Heart right ventricle (tissue), 16 donors: ENCODE measurements at regions not wholly inside any gene's neighbourhood (a gene's known extent, or its start where the extent isn't known, plus 50 kb on each side); places are given as distances from the start of the nearest gene placed in this dataset.

Experiments used
- ATAC-seq, 8 donors: fragments of 200-7000 bp; cut with Tn5 transposase; one replicate each; pipeline ENCODE4 v1.9.1; 2020; ENCODE audit warnings: mild to moderate bottlenecking in 8 of 8, moderate library complexity in 8 of 8, moderate number of reproducible peaks in 1 of 8
- DNase-seq, 2 donors: peaks; one replicate each; pipeline ENCODE4 v3.0.0-alpha.2; 2020
- H3K27ac ChIP-seq, 10 donors: fragments of 200-600 bp; sonication (generic) in 2 of 10; one replicate each; pipeline versions ENCODE4 v1.5.0 to v1.8.0; 2020 to 2022; ENCODE audit warnings: mild to moderate bottlenecking in 3 of 10
- H3K27me3 ChIP-seq, 7 donors: fragments of 200-600 bp; one replicate each; pipeline ENCODE4 v1.8.0; 2021 to 2022; ENCODE audit warnings: mild to moderate bottlenecking in 2 of 7
- H3K36me3 ChIP-seq, 9 donors: fragments of 200-600 bp; sonication (generic) in 1 of 9; one replicate each; pipeline versions ENCODE4 v1.5.0 to v1.8.0; 2020 to 2022; ENCODE audit warnings: mild to moderate bottlenecking in 2 of 9
- H3K4me1 ChIP-seq, 9 donors: fragments of 200-600 bp; sonication (generic) in 1 of 9; one replicate each; pipeline versions ENCODE4 v1.5.0 to v1.8.0; 2020 to 2022; ENCODE audit warnings: mild to moderate bottlenecking in 4 of 9
- H3K4me3 ChIP-seq, 10 donors: fragments of 200-600 bp; sonication (generic) in 2 of 10; one replicate each; pipeline versions ENCODE4 v1.5.0 to v1.8.0; 2020 to 2022; ENCODE audit warnings: mild to moderate bottlenecking in 7 of 10, moderate library complexity in 2 of 10
- H3K9me3 ChIP-seq, 11 donors: fragments of 200-600 bp in 10 of 11; sonication (generic) in 2 of 11; one replicate each; pipeline versions ENCODE4 v1.5.0 to v1.8.0; 2013 to 2022; ENCODE audit warnings: mild to moderate bottlenecking in 2 of 11, control low read depth in 1 of 11, moderate library complexity in 1 of 11
- WGBS, 2 donors: extraction: QIAGEN DNeasy Blood & Tissue Kit; methylation state at CpG; one replicate each; pipeline ENCODE4 v1.1.7; 2013; ENCODE audit warnings: inconsistent platforms in 1 of 2; 5-methylcytosine and 5-hydroxymethylcytosine counted together
- intact Hi-C, 10 donors: fragments of 100-400 bp; cut with DNase I; formaldehyde crosslinking; loops; one replicate each; pipeline versions ENCODE4 v1.11.1 to v1.14.2; 2022
- TF ChIP-seq, protein P1 (sequence below), 9 donors: fragments of 200-600 bp; sonication (generic) in 2 of 9; IDR thresholded peaks; one replicate each; pipeline versions ENCODE4 v1.5.0 to v1.8.0; 2021 to 2022; ENCODE audit warnings: antibody characterized with exemption in 9 of 9, mild to moderate bottlenecking in 5 of 9, moderate library complexity in 1 of 9
- donor health status: Arrhythmogenic right ventricular cardiomyopathy.
- donor health status: ischemic (EF 13 %, LVEDD 7.1; RV severe dilation, severe dysfunction).
- donor health status: healthy with polysubstance abuse.
- donor health status: DM: no; HTN: yes; CAD: no.
- donor health status: DM: no; HTN: no; CAD: no.
- donor health status: ischemic (EF 25% LVEDD 6.9; RV normal size, moderate dysfunction).
- donor health status: ischemic (EF 25% LVEDD 5.7; RV mildly dilated, moderate dysfunction).
- donor health status: healthy.
- donor health status: DM: yes; HTN: yes; CAD: no.
- donor health status: Ischemic cardiomyopathy.
- donor health status: ischemic (EF 35%, LVEDD 5.7; RV mildly dilated, moderate dysfunction).
- donor health status: nonischemic (EF 11% LVEDD 7.7; RV severe dilation, severe dysfunction).
- donor health status: DM: yes; HTN: yes; CAD: no.
- donor health status: PGD.
- donor health status: ischemic (EF 29% LVEDD 5.4; RV normal size, mild dysfunction).
- donor health status: nonischemic (EF 23%, LVEDD 6.1; RV moderate dilation, normal function).

DNA sequence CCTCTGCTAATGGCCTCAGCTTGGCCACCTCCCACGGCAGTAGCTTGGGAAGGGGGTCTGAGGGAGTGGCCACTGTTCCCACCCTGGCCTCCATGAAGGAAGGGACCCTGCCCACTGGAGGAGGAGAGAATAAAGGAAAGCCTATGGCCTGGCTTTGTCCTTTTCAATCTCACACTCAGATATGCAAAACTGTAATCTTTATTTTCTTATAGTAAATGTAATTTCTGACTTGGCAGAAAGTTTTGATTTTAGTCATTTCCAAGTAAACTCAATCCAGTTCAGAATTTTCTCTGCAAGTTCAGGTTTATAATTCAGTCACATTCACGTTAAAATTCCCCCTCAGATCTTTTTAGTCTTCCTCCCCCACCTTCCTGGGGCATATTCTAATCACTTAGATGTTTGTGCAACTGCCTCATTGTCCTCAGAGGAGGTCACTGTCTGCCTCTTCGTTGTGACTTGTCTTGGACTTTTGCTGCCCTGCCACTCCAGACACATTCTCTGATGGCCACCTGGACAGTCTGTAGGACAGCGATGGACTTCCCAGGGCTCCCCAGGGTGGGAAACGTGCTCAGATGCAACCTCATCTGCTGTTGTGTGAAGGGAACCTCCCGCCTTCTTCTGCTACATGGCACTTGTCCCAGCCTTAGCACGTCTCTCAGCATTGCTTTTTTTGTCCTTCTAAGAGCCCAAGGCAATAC, 222.8 kb upstream of the TBL1XR1 start:
- Histone ChIP-seq H3K9me3 (no peaks in the 10 kb centered on the region), H3K27me3 (no peaks in the 10 kb centered on the region), H3K36me3 (no peaks in the 10 kb centered on the region), H3K4me3 (no peak overlapping the region), H3K27ac (no peak overlapping the region), H3K4me1 (peaks cover 0 to 29% (median 12%) of the 10 kb centered on the region in 9 donors)
- TF ChIP-seq, protein P1, sequence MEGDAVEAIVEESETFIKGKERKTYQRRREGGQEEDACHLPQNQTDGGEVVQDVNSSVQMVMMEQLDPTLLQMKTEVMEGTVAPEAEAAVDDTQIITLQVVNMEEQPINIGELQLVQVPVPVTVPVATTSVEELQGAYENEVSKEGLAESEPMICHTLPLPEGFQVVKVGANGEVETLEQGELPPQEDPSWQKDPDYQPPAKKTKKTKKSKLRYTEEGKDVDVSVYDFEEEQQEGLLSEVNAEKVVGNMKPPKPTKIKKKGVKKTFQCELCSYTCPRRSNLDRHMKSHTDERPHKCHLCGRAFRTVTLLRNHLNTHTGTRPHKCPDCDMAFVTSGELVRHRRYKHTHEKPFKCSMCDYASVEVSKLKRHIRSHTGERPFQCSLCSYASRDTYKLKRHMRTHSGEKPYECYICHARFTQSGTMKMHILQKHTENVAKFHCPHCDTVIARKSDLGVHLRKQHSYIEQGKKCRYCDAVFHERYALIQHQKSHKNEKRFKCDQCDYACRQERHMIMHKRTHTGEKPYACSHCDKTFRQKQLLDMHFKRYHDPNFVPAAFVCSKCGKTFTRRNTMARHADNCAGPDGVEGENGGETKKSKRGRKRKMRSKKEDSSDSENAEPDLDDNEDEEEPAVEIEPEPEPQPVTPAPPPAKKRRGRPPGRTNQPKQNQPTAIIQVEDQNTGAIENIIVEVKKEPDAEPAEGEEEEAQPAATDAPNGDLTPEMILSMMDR (IDR thresholded peaks at IDR 0.05), result no peak
- DNase-seq, result no peak
- intact Hi-C loops, result loop anchor here in 1 of 10 donors (5.0 kb wide), 1 partner anchor 58 kb away; no protein-coding TSS in a partner anchor
- ATAC-seq, result peak in 4 of 8 donors; percentile 21 to 51 (median 26)
- WGBS, 2 donors, result 47 to 49% methylated on average over 7 of the region's 7 CpGs

DNA sequence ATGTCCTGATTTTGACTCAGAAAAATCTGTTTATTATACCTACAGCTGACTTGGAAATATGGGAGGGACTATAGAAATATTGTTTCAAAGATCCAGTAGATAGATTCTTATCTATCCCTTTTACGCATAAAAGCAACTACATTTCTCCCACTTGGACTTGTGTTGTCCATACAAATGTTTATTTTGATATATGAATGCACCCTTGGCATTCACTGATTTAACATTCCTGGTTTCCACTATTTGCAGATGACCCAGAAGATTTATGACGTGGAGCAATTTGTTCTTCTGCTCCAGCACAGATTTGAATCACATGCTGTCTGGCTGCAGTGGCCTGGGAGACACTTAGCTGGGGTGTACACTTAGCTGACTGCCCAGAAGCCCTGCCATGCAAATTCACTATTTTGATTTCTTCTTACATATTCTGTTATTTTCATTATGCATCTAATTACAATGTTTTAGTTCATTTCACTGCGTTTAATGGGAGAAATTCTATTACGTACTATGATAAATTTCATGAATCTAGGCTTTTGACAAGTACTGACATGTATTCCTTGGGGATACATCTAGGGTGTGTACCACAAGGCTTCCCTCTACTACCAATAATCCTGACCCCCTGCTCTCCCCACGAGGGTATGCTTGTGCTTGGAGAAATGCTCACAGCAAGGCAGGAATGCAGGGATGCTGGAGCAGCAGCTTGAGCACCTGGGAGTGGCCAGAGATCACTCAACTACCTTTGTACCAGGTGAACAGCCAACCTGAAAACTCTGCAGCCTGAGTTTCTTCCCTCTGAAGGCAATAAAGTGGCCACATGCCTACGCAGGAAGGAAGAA, 223.6 kb upstream of the TBL1XR1 start:
- H3K36me3 ChIP-seq, result no peaks in the 10 kb centered on the region
- DNase-seq (no peak), ATAC-seq (no peak)
- no peaks in the 10 kb centered on the region for H3K9me3 ChIP-seq
- 61 to 72% methylated on average over 6 of the region's 6 CpGs for WGBS, 2 donors
- no peaks in the 10 kb centered on the region for H3K27me3 ChIP-seq
- no peak overlapping the region for H3K27ac ChIP-seq
- peaks cover 0 to 29% (median 12%) of the 10 kb centered on the region in 9 donors for H3K4me1 ChIP-seq
- TF ChIP-seq, protein P1 (IDR thresholded peaks at IDR 0.05), result no peak
- intact Hi-C loops, result no loop called here
- no peak overlapping the region for H3K4me3 ChIP-seq

DNA sequence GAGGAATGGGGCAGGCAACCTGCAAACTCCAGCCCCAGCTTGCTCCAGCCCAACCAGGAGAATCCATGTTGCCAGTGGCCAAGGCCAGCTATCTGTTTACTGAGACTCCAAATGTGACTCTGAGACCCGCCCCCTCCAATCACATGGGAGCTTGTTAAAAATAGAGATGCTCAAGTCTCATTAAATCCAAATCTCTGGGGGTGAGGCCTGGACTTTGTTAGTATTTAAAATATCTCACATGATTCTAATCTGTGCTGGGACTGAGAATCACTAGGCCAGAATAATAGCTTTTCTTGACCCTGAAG, 224.2 kb upstream of the TBL1XR1 start:
- H3K36me3 ChIP-seq, result no peaks in the 10 kb centered on the region
- ATAC-seq (peak in 1 of 8 donors; percentile 27), DNase-seq (peak in 1 of 2 donors; percentile 24)
- no peaks in the 10 kb centered on the region for H3K9me3 ChIP-seq
- H3K27ac ChIP-seq, result no peak overlapping the region
- H3K4me3 ChIP-seq, result no peak overlapping the region
- H3K4me1 ChIP-seq, result peaks cover 0 to 30% (median 12%) of the 10 kb centered on the region in 9 donors
- 80 to 96% methylated on average over 1 of the region's 1 CpG for WGBS, 2 donors
- H3K27me3 ChIP-seq, result no peaks in the 10 kb centered on the region
- TF ChIP-seq, protein P1 (IDR thresholded peaks at IDR 0.05), result no peak
- intact Hi-C loops, result no loop called here

DNA sequence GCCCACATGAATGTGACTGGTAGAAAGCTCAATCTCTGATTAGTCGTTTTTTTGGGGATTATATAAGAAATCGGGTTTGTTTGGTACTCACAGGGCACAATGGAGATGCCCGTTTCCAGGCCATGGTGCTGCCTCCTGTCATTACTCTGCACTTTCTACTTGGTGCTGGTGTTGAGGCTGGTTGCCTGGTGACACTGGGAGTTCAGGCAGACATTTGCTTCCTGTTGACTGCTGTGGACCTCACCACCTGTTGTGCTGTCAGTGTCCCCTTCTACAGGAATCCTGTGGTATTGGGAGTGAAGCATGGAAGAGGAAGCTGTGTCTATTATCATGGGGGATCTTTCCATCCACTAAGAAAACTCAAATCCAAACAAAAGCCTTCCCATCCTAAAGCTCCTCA, 227.2 kb upstream of the TBL1XR1 start:
- TF ChIP-seq, protein P1 (IDR thresholded peaks at IDR 0.05), result no peak
- Histone ChIP-seq H3K4me3 (no peak overlapping the region), H3K4me1 (peaks cover 0 to 53% (median 12%) of the 10 kb centered on the region in 9 donors), H3K36me3 (no peaks in the 10 kb centered on the region), H3K9me3 (no peaks in the 10 kb centered on the region), H3K27me3 (no peaks in the 10 kb centered on the region), H3K27ac (no peak overlapping the region)
- WGBS, 2 donors, result 80 to 84% methylated on average over 3 of the region's 3 CpGs
- intact Hi-C loops, result no loop called here
- DNase-seq (no peak), ATAC-seq (no peak)
